PC-3 (cell line): ENCODE measurements at regions not wholly inside any gene's neighbourhood (a gene's known extent, or its start where the extent isn't known, plus 50 kb on each side); places are given as distances from the start of the nearest gene placed in this dataset.

Experiments
- CTCF ChIP-seq: fragments of 300-600 bp; sonication (generic); conservative IDR thresholded peaks from 2 replicates; pipeline ENCODE4 v1.5.1; 2017; ENCODE audit warnings: antibody characterized with exemption, low read depth, mild to moderate bottlenecking, low read length
- EZH2 ChIP-seq: fragments of 300-600 bp; sonication (generic); IDR thresholded peaks from one replicate; pipeline ENCODE4 v1.6.1; 2017; ENCODE audit warnings: antibody characterized with exemption, mild to moderate bottlenecking, low read length; ENCODE audit not compliant: unreplicated experiment

GRCh38 chrX:40792433-40792832 lies 57.1 kb upstream of the MED14 start:
- no peak for TF ChIP-seq EZH2
- no peak for TF ChIP-seq CTCF
